ENCODE measurements at regions not wholly inside any gene's neighbourhood (a gene's known extent, or its start where the extent isn't known, plus 50 kb on each side); places are given as distances from the start of the nearest gene placed in this dataset.

- Mint-ChIP-seq H3K27ac (no peak overlapping the region), H3K9me3 (peaks cover 0 to 2% (median 0%) of the 10 kb centered on the region in 3 donors), H3K4me1 (peaks cover 0 to 6% (median 3%) of the 10 kb centered on the region in 3 donors), H3K27me3 (no peaks in the 10 kb centered on the region), H3K4me3 (no peak overlapping the region), H3K36me3 (peaks cover 4% of the 10 kb centered on the region)
Observed at GRCh38 chr12:90079529-90080210, 371.0 kb upstream of the ATP2B1 start.

GRCh38 chr12:90078344-90078743 is 369.7 kb upstream of the ATP2B1 start:
- Mint-ChIP-seq H3K4me1 (peaks cover 5 to 10% (median 9%) of the 10 kb centered on the region in 3 donors), H3K27ac (no peak overlapping the region), H3K36me3 (peaks cover 4% of the 10 kb centered on the region), H3K27me3 (no peaks in the 10 kb centered on the region), H3K4me3 (no peak overlapping the region), H3K9me3 (peaks cover 0 to 5% (median under 1%) of the 10 kb centered on the region in 3 donors)

- Mint-ChIP-seq H3K4me3 (no peak overlapping the region), H3K36me3 (peaks cover 4% of the 10 kb centered on the region), H3K27ac (no peak overlapping the region), H3K9me3 (peaks cover 0 to 6% (median 2%) of the 10 kb centered on the region in 3 donors), H3K27me3 (no peaks in the 10 kb centered on the region), H3K4me1 (peaks cover 6 to 11% (median 10%) of the 10 kb centered on the region in 3 donors)
Observed at GRCh38 chr12:90077756-90078155, 369.1 kb upstream of the ATP2B1 start.

- Mint-ChIP-seq H3K36me3 (peaks cover 4% of the 10 kb centered on the region), H3K27ac (no peak overlapping the region), H3K27me3 (no peaks in the 10 kb centered on the region), H3K4me3 (peak overlapping the region in 1 of 4 donors; percentile 47), H3K4me1 (peaks cover 6 to 11% (median 8%) of the 10 kb centered on the region in 3 donors), H3K9me3 (peaks cover 0 to 6% (median 2%) of the 10 kb centered on the region in 3 donors)
Observed at GRCh38 chr12:90076851-90077319, 368.2 kb upstream of the ATP2B1 start.

- Mint-ChIP-seq H3K4me3 (peak overlapping the region in 1 of 4 donors; percentile 65), H3K27ac (no peak overlapping the region), H3K27me3 (no peaks in the 10 kb centered on the region), H3K4me1 (peaks cover 6 to 11% (median 6%) of the 10 kb centered on the region in 3 donors), H3K36me3 (peaks cover 7% of the 10 kb centered on the region), H3K9me3 (peaks cover 6 to 11% (median 7%) of the 10 kb centered on the region in 3 donors)
Observed at GRCh38 chr12:90075685-90076084, 367.0 kb upstream of the ATP2B1 start.

- H3K27ac Mint-ChIP-seq, result no peak overlapping the region
- H3K4me1 Mint-ChIP-seq, result peaks cover 6 to 11% (median 8%) of the 10 kb centered on the region in 3 donors
- no peak overlapping the region for H3K4me3 Mint-ChIP-seq
- H3K36me3 Mint-ChIP-seq, result peaks cover 12% of the 10 kb centered on the region
- no peaks in the 10 kb centered on the region for H3K27me3 Mint-ChIP-seq
- peaks cover 10 to 18% (median 14%) of the 10 kb centered on the region in 3 donors for H3K9me3 Mint-ChIP-seq
Observed at GRCh38 chr12:90074086-90074485, 365.4 kb upstream of the ATP2B1 start.

GRCh38 chr12:90071996-90072395 is 363.4 kb upstream of the ATP2B1 start:
- Mint-ChIP-seq H3K4me3 (no peak overlapping the region), H3K36me3 (peaks cover 11% of the 10 kb centered on the region), H3K4me1 (peaks cover 6 to 11% (median 8%) of the 10 kb centered on the region in 3 donors), H3K9me3 (peaks cover 10 to 19% (median 14%) of the 10 kb centered on the region in 3 donors), H3K27me3 (no peaks in the 10 kb centered on the region), H3K27ac (no peak overlapping the region)

GRCh38 chr12:90069711-90070110 is 361.1 kb upstream of the ATP2B1 start:
- no peaks in the 10 kb centered on the region for H3K27me3 Mint-ChIP-seq
- H3K9me3 Mint-ChIP-seq, result peaks cover 10 to 17% (median 14%) of the 10 kb centered on the region in 3 donors

GRCh38 chr12:90067791-90068190 is 359.2 kb upstream of the ATP2B1 start:
- H3K27me3 Mint-ChIP-seq, result no peaks in the 10 kb centered on the region
- peaks cover 11% of the 10 kb centered on the region for H3K36me3 Mint-ChIP-seq
- peaks cover 8 to 14% (median 14%) of the 10 kb centered on the region in 3 donors for H3K9me3 Mint-ChIP-seq
- no peak overlapping the region for H3K4me3 Mint-ChIP-seq
- H3K27ac Mint-ChIP-seq, result no peak overlapping the region
- H3K4me1 Mint-ChIP-seq, result peaks cover 0 to 2% (median 2%) of the 10 kb centered on the region in 3 donors

More at GRCh38 chr12:90069711-90070110, 361.1 kb upstream of the ATP2B1 start:
- Mint-ChIP-seq H3K36me3 (peaks cover 11% of the 10 kb centered on the region), H3K4me1 (peaks cover 5 to 11% (median 7%) of the 10 kb centered on the region in 3 donors), H3K27ac (no peak overlapping the region), H3K4me3 (no peak overlapping the region)

GRCh38 chr12:90064852-90065801 is 356.5 kb upstream of the ATP2B1 start:
- Mint-ChIP-seq H3K4me1 (peaks cover 0 to 2% (median 0%) of the 10 kb centered on the region in 3 donors), H3K27me3 (no peaks in the 10 kb centered on the region), H3K4me3 (no peak overlapping the region)

GRCh38 chr12:90062799-90063198 is 354.2 kb upstream of the ATP2B1 start:
- Mint-ChIP-seq H3K9me3 (peaks cover 0 to 1% (median 0%) of the 10 kb centered on the region in 3 donors), H3K27ac (no peak overlapping the region), H3K27me3 (no peaks in the 10 kb centered on the region), H3K4me3 (no peak overlapping the region), H3K4me1 (peaks cover 0 to 2% (median 0%) of the 10 kb centered on the region in 3 donors), H3K36me3 (no peaks in the 10 kb centered on the region)

More at GRCh38 chr12:90064852-90065801, 356.5 kb upstream of the ATP2B1 start:
- Mint-ChIP-seq H3K9me3 (peaks cover 0 to 5% (median 1%) of the 10 kb centered on the region in 3 donors), H3K27ac (no peak overlapping the region), H3K36me3 (peaks cover under 1% of the 10 kb centered on the region)

- Mint-ChIP-seq H3K9me3 (no peaks in the 10 kb centered on the region), H3K36me3 (no peaks in the 10 kb centered on the region), H3K4me1 (peaks cover 0 to 2% (median 0%) of the 10 kb centered on the region in 3 donors), H3K27me3 (no peaks in the 10 kb centered on the region), H3K4me3 (no peak overlapping the region), H3K27ac (no peak overlapping the region)
Observed at GRCh38 chr12:90061809-90062208, 353.2 kb upstream of the ATP2B1 start.

GRCh38 chr12:90060031-90060430 is 351.4 kb upstream of the ATP2B1 start:
- H3K9me3 Mint-ChIP-seq, result no peaks in the 10 kb centered on the region
- H3K27ac Mint-ChIP-seq, result no peak overlapping the region
- H3K4me1 Mint-ChIP-seq, result no peaks in the 10 kb centered on the region
- no peak overlapping the region for H3K4me3 Mint-ChIP-seq
- no peaks in the 10 kb centered on the region for H3K36me3 Mint-ChIP-seq
- no peaks in the 10 kb centered on the region for H3K27me3 Mint-ChIP-seq

GRCh38 chr12:90058704-90059103 is 350.1 kb upstream of the ATP2B1 start:
- no peaks in the 10 kb centered on the region for H3K9me3 Mint-ChIP-seq
- H3K36me3 Mint-ChIP-seq, result no peaks in the 10 kb centered on the region
- no peak overlapping the region for H3K27ac Mint-ChIP-seq
- H3K27me3 Mint-ChIP-seq, result no peaks in the 10 kb centered on the region
- no peak overlapping the region for H3K4me3 Mint-ChIP-seq
- no peaks in the 10 kb centered on the region for H3K4me1 Mint-ChIP-seq

GRCh38 chr12:90055071-90055470 is 346.4 kb upstream of the ATP2B1 start:
- Mint-ChIP-seq H3K27ac (no peak overlapping the region), H3K27me3 (no peaks in the 10 kb centered on the region), H3K4me1 (peaks cover 0 to 2% (median 0%) of the 10 kb centered on the region in 3 donors), H3K36me3 (no peaks in the 10 kb centered on the region), H3K9me3 (no peaks in the 10 kb centered on the region), H3K4me3 (no peak overlapping the region)

Measured in IgD-negative memory B cell (primary cell).